ENCODE measurements at regions not wholly inside any gene's neighbourhood (a gene's known extent, or its start where the extent isn't known, plus 50 kb on each side); places are given as distances from the start of the nearest gene placed in this dataset.

DNA sequence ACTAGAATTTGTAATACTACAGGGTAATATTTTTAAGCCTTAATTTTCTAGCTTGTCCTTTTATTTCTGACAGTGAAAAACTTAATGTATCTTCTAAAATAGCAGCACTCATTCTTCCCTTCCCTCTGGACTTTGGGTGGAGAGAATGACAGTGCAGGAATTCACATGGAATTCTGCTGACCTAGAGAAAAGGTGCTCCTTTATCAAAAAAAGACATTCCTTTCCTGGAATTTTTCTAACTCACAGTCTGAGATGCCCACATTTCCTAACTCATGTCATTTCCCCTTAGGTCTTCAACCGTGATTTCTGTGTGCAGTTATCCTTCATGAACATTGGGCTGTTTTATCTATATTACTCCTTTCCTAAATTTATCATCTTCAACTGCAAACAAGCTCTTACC is 137.8 kb upstream of the PDGFD start:
- no peak for DNase-seq (ENCODE audit: low read depth)
- TF ChIP-seq MAX (IDR thresholded peaks at IDR 0.05; ENCODE audit: low read depth, low read length) (no peak), CTCF (IDR thresholded peaks at IDR 0.05; ENCODE audit: low read depth, low read length) (no peak), MYC (IDR thresholded peaks at IDR 0.05; ENCODE audit: low read depth, low read length) (no peak), POLR2A (IDR thresholded peaks at IDR 0.05; ENCODE audit: extremely low read depth, insufficient read length) (no peak)
- H3K4me3 ChIP-seq (ENCODE audit: low read depth, low read length): no peak overlapping the region

GRCh38 chr11:104291646-104292045 is 127.7 kb upstream of the PDGFD start:
- DNase-seq (ENCODE audit: low read depth): no peak
- no peak overlapping the region for H3K4me3 ChIP-seq (ENCODE audit: low read depth, low read length)
- TF ChIP-seq CTCF (IDR thresholded peaks at IDR 0.05; ENCODE audit: low read depth, low read length) (no peak), MAX (IDR thresholded peaks at IDR 0.05; ENCODE audit: low read depth, low read length) (no peak), POLR2A (IDR thresholded peaks at IDR 0.05; ENCODE audit: extremely low read depth, insufficient read length) (no peak), MYC (IDR thresholded peaks at IDR 0.05; ENCODE audit: low read depth, low read length) (no peak)

DNA sequence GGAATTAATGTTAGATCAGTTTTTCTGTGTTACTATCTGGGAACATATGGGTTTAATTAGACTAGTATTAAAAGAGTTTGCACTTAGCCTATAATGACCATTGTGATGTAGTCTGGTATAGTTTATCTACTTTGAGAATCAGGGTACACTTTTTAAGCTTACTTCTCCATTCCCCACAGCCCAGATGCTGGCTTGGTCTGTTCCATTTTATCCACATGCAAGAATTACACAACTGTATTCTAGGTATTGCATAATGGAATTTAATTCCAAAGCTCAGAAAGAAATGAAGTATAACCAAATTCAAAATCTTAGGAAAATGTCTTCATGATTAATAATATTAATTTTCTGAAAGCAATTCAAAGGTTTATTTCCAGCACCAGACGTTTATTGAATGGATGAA is 122.2 kb upstream of the PDGFD start:
- no peak overlapping the region for H3K4me3 ChIP-seq (ENCODE audit: low read depth, low read length)
- DNase-seq (ENCODE audit: low read depth): no peak
- TF ChIP-seq MYC (IDR thresholded peaks at IDR 0.05; ENCODE audit: low read depth, low read length): no peak
- no peak for TF ChIP-seq POLR2A (IDR thresholded peaks at IDR 0.05; ENCODE audit: extremely low read depth, insufficient read length)
- TF ChIP-seq CTCF (IDR thresholded peaks at IDR 0.05; ENCODE audit: low read depth, low read length): no peak
- TF ChIP-seq MAX (IDR thresholded peaks at IDR 0.05; ENCODE audit: low read depth, low read length): no peak

- H3K4me3 ChIP-seq (ENCODE audit: low read depth, low read length): no peak overlapping the region
- DNase-seq (ENCODE audit: low read depth): no peak
- TF ChIP-seq POLR2A (IDR thresholded peaks at IDR 0.05; ENCODE audit: extremely low read depth, insufficient read length) (no peak), MYC (IDR thresholded peaks at IDR 0.05; ENCODE audit: low read depth, low read length) (no peak), MAX (IDR thresholded peaks at IDR 0.05; ENCODE audit: low read depth, low read length) (no peak)
Observed at GRCh38 chr11:104279587-104279986, 115.6 kb upstream of the PDGFD start.

GRCh38 chr11:104275992-104276391 is 112.0 kb upstream of the PDGFD start:
- peak; percentile 31 for DNase-seq (ENCODE audit: low read depth)
- TF ChIP-seq CTCF (IDR thresholded peaks at IDR 0.05; ENCODE audit: low read depth, low read length) (no peak), MYC (IDR thresholded peaks at IDR 0.05; ENCODE audit: low read depth, low read length) (no peak), POLR2A (IDR thresholded peaks at IDR 0.05; ENCODE audit: extremely low read depth, insufficient read length) (no peak), MAX (IDR thresholded peaks at IDR 0.05; ENCODE audit: low read depth, low read length) (no peak)
- no peak overlapping the region for H3K4me3 ChIP-seq (ENCODE audit: low read depth, low read length)

DNA sequence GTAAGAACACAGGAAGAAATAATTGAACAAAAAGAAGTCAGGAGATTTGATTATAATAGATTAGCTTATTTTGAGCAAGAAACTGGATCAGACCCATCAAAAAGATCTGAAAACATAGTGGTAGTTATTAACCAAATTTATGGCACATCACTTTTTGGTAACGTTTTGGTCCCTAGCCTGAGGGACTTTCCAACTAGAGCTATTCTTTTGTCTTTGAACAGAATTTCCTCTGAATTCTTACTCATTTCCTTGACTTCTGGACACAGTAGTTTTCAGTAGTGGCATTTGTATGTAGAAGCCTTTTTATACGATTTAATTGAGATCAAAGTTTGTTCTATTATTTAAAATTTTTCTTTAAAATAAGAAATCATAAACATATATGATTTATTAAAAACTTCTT is 96.5 kb upstream of the PDGFD start:
- no peak overlapping the region for H3K4me3 ChIP-seq (ENCODE audit: low read depth, low read length)
- TF ChIP-seq MYC (IDR thresholded peaks at IDR 0.05; ENCODE audit: low read depth, low read length) (no peak), MAX (IDR thresholded peaks at IDR 0.05; ENCODE audit: low read depth, low read length) (no peak), CTCF (IDR thresholded peaks at IDR 0.05; ENCODE audit: low read depth, low read length) (no peak), POLR2A (IDR thresholded peaks at IDR 0.05; ENCODE audit: extremely low read depth, insufficient read length) (no peak)
- no peak for DNase-seq (ENCODE audit: low read depth)
